ENCODE measurements at regions not wholly inside any gene's neighbourhood (a gene's known extent, or its start where the extent isn't known, plus 50 kb on each side); places are given as distances from the start of the nearest gene placed in this dataset.
A peak's percentile ranks its signal among the peaks of the same experiment; 100 is the strongest.
"Not testable (repeated sequence)": the region's sequence is repeated elsewhere in the genome, so short reads cannot be mapped to it uniquely, and the experiment has no call there.

- no peak for DNase-seq
- Histone ChIP-seq H3K27ac (no peak overlapping the region), H3K4me3 (no peak overlapping the region), H3K27me3 (replicated peaks in 1 of 7) (peaks cover 0 to 16% (median 0%) of the 10 kb centered on the region in 7 donors), H3K9me3 (peaks cover 0 to 3% (median 0%) of the 10 kb centered on the region in 8 donors), H3K4me1 (no peaks in the 10 kb centered on the region), H3K36me3 (no peaks in the 10 kb centered on the region)
- intact Hi-C loops (cut with DNase I; ENCODE audit: low total_unique reads), result no loop called here
- WGBS, 5 donors, result 84 to 92% (median 85%) methylated on average over 4 of the region's 4 CpGs
- TF ChIP-seq POLR2AphosphoS5 (IDR thresholded peaks at IDR 0.05), result no peak
- no peak for TF ChIP-seq POLR2A (IDR thresholded peaks at IDR 0.05)
- TF ChIP-seq, protein P1, sequence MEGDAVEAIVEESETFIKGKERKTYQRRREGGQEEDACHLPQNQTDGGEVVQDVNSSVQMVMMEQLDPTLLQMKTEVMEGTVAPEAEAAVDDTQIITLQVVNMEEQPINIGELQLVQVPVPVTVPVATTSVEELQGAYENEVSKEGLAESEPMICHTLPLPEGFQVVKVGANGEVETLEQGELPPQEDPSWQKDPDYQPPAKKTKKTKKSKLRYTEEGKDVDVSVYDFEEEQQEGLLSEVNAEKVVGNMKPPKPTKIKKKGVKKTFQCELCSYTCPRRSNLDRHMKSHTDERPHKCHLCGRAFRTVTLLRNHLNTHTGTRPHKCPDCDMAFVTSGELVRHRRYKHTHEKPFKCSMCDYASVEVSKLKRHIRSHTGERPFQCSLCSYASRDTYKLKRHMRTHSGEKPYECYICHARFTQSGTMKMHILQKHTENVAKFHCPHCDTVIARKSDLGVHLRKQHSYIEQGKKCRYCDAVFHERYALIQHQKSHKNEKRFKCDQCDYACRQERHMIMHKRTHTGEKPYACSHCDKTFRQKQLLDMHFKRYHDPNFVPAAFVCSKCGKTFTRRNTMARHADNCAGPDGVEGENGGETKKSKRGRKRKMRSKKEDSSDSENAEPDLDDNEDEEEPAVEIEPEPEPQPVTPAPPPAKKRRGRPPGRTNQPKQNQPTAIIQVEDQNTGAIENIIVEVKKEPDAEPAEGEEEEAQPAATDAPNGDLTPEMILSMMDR (IDR thresholded peaks at IDR 0.05 in 8 of 11, conservative IDR thresholded peaks at IDR 0.05 in 3 of 11), result no peak
Measured at GRCh38 chr14:44854114-44854513, 107.6 kb downstream of the KLHL28 start.

DNA sequence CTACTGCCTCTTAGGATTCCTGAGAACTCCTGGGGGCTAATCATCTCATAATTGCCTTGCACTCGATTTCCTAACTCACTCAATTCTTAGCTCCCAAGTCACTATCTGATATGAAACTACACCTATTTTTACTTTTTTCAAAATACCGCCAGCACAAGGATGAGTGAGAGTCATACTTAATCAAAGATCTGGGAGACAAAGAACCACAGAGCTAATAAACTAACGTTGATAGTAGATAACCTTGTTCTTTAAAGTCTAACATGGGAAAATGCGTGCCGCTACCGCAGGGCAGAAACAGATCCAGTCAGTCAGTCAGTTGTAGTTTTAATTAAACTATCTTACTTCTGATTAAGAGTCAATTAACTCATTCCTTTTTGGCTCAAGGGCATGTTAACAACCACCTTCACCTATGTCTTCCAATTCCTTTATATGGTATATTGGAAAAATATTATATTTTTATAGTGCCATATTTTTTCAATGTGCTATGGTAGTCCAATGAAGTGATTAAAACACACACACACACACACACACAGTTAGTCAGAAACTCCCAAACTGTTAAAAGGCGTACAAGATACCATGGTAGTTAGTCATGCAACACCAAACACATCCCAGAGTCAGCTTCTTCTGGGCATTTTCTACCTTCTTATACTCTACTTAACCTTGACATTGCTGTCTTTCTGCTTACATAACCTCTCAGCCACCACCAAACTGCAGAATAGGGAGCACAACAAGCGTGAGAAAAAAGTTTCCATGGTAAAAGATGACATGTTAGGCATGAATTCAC, 114.0 kb downstream of the KLHL28 start:
- Histone ChIP-seq H3K9me3 (no peaks in the 10 kb centered on the region), H3K36me3 (no peaks in the 10 kb centered on the region), H3K27ac (no peak overlapping the region), H3K27me3 (replicated peaks in 1 of 7) (no peaks in the 10 kb centered on the region), H3K4me3 (no peak overlapping the region), H3K4me1 (peaks cover 0 to 8% (median 0%) of the 10 kb centered on the region in 6 donors)
- DNase-seq, result no peak
- intact Hi-C loops (cut with DNase I; ENCODE audit: low total_unique reads), result no loop called here
- TF ChIP-seq POLR2A (IDR thresholded peaks at IDR 0.05), result no peak
- TF ChIP-seq, protein P1 (IDR thresholded peaks at IDR 0.05 in 8 of 11, conservative IDR thresholded peaks at IDR 0.05 in 3 of 11), result no peak
- WGBS, 5 donors, result 80 to 91% (median 85%) methylated on average over 8 of the region's 8 CpGs

GRCh38 chr14:44846232-44846824, 115.4 kb downstream of the KLHL28 start:
- peaks cover 0 to 8% (median 0%) of the 10 kb centered on the region in 6 donors for H3K4me1 ChIP-seq
- H3K9me3 ChIP-seq, result no peaks in the 10 kb centered on the region
- no peak overlapping the region for H3K27ac ChIP-seq
- H3K36me3 ChIP-seq, result no peaks in the 10 kb centered on the region
- H3K27me3 ChIP-seq (replicated peaks in 1 of 7), result no peaks in the 10 kb centered on the region
- no peak for TF ChIP-seq POLR2A (IDR thresholded peaks at IDR 0.05)
- TF ChIP-seq, protein P1 (IDR thresholded peaks at IDR 0.05 in 8 of 11, conservative IDR thresholded peaks at IDR 0.05 in 3 of 11), result peak; percentile 29 to 80 (median 72)
- WGBS, 5 donors, result 24 to 31% (median 28%) methylated on average over 4 of the region's 4 CpGs
- H3K4me3 ChIP-seq, result no peak overlapping the region
- intact Hi-C loops (cut with DNase I; ENCODE audit: low total_unique reads), result no loop called here
- DNase-seq, result no peak

- intact Hi-C loops (cut with DNase I; ENCODE audit: low total_unique reads); H3K4me1 ChIP-seq; H3K9me3 ChIP-seq; H3K27ac ChIP-seq; H3K36me3 ChIP-seq; H3K4me3 ChIP-seq; H3K27me3 ChIP-seq (replicated peaks in 1 of 7): not testable (repeated sequence)
- peak; percentile 63 for DNase-seq
- WGBS, 5 donors, result 88 to 93% (median 91%) methylated on average over 9 of the region's 9 CpGs
Measured at GRCh38 chr14:44835928-44836327, 125.8 kb downstream of the KLHL28 start.
